ENCODE measurements at regions not wholly inside any gene's neighbourhood (a gene's known extent, or its start where the extent isn't known, plus 50 kb on each side); places are given as distances from the start of the nearest gene placed in this dataset.

DNA sequence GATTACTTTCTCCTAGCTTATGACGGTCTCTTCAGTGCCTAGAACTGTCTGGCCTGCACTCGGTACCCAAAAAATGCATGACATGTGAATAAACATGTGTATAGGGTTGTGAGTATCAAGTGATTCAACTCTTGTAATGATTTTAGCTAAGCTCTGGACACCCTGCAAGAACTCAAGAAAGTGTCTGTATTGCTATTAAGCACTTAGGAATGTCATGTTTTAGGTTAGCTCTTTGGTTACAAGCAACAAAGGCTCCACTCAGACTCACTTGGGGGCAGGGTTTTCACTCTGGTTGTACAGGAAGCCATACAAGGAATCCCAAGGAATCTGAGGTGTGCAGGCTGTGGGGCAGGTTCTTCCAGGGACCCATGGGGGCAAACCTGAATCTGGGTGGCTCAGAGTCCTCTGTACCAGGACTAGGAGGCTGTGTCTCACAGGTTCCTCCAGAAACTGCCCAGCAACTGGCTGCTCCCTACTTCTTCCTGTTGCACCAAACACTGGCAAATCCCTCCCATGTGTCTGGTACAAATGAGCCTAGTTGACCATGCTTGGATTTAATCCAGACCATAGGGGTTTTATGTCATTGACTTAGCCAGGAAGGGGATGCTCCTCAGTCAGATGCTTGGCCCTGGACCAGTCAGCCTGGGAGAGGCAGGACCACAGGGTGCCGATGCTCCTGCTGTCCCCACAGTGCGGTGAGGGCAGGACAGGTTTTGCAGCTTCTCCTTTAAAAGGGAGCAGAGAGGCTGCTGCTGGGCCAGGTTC is 77.9 kb upstream of the CDH4 start:
- FAIRE-seq: no peak
- no peak for DNase-seq (ENCODE audit: low read depth in 1 of 2, low spot score in 1 of 2)
- no peak for TF ChIP-seq ZSCAN20 (CRISPR knock-in tag; IDR thresholded peaks at IDR 0.05)
- Histone ChIP-seq H3K4me1 (peaks cover 9% of the 10 kb centered on the region), H3K4me2 (no peak overlapping the region), H3K9me3 (no peaks in the 10 kb centered on the region), H3K4me3 (no peak overlapping the region), H3K27ac (no peak overlapping the region)
- POLR2A ChIA-PET: no interaction called here
- CTCF ChIA-PET: no interaction called here
- no peak for ATAC-seq
- 57% methylated on average over 4 of the region's 4 CpGs for WGBS (ENCODE audit: missing lambda C conversion rate)

GRCh38 chr20:61176874-61177273 is 75.2 kb upstream of the CDH4 start:
- 78% methylated on average over 1 of the region's 1 CpG for WGBS (ENCODE audit: missing lambda C conversion rate)
- Histone ChIP-seq H3K4me1 (peaks cover 10% of the 10 kb centered on the region), H3K27ac (no peak overlapping the region), H3K4me2 (no peak overlapping the region), H3K4me3 (no peak overlapping the region), H3K9me3 (no peaks in the 10 kb centered on the region)
- ATAC-seq (no peak), FAIRE-seq (no peak), DNase-seq (ENCODE audit: low read depth in 1 of 2, low spot score in 1 of 2) (no peak)
- POLR2A ChIA-PET: interaction anchor here (0.5 kb wide), 1 partner anchor 1225 kb away, joined by 3 read pairs; no protein-coding TSS in a partner anchor
- no peak for TF ChIP-seq REST (IDR thresholded peaks at IDR 0.05)
- no peak for TF ChIP-seq ZNF302 (CRISPR knock-in tag; IDR thresholded peaks at IDR 0.05)
- no peak for TF ChIP-seq MAFK (IDR thresholded peaks at IDR 0.05; ENCODE audit: partially characterized antibody)
- no peak for TF ChIP-seq MAZ (IDR thresholded peaks at IDR 0.05; ENCODE audit: borderline replicate concordance, low read depth, low read length)
- no peak for TF ChIP-seq FOSL2 (IDR thresholded peaks at IDR 0.05)
- no peak for TF ChIP-seq FOSL2 (CRISPR knock-in tag; IDR thresholded peaks at IDR 0.05)
- no peak for TF ChIP-seq HEYL (CRISPR knock-in tag; IDR thresholded peaks at IDR 0.05)
- TF ChIP-seq ATOH8 (CRISPR knock-in tag; IDR thresholded peaks at IDR 0.05; ENCODE audit: low read depth): no peak
- no peak for TF ChIP-seq TP53 (CRISPR knock-in tag; IDR thresholded peaks at IDR 0.05)
- CTCF ChIA-PET: interaction anchor here (3.0 kb wide), 1 partner anchor 52 kb away, joined by 13 read pairs; no protein-coding TSS in a partner anchor

DNA sequence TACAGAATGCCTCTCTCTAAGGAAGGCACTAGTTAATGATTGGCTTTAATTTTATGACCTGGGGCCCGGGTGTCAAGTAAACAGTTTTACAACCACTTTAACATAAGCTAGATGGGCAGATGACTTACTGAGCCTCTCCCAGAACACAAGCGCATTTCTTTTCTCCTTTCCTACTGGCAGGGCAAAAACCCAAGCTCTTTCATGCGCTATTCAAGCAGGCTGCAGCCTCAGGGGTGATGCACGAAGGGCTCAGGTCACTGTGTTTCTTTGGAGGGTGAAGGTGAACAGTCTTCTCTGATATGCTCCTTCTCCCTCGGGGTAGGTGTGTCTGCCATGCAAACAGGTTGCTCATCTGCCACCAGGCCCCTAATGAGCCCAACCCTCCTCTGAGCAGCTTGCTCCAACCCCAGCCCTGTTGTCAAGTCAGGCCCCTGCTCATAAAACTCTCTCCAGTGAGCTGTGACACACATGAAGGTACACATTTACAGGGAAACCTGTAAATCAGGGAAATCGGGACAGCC is 73.5 kb upstream of the CDH4 start:
- DNase-seq (ENCODE audit: low read depth in 1 of 2, low spot score in 1 of 2): no peak
- TF ChIP-seq SREBF2 (IDR thresholded peaks at IDR 0.05) (no peak), CBX8 (IDR thresholded peaks at IDR 0.05) (no peak), MAX (IDR thresholded peaks at IDR 0.05) (no peak), FOXS1 (CRISPR knock-in tag; IDR thresholded peaks at IDR 0.05) (no peak), NPAS2 (CRISPR knock-in tag; IDR thresholded peaks at IDR 0.05; ENCODE audit: borderline replicate concordance) (no peak), RFX5 (IDR thresholded peaks at IDR 0.05) (no peak), ZNF302 (CRISPR knock-in tag; IDR thresholded peaks at IDR 0.05) (no peak), CEBPB (IDR thresholded peaks at IDR 0.05) (no peak), RCOR1 (IDR thresholded peaks at IDR 0.05; ENCODE audit: low read depth, low read length) (no peak), POLR2A (IDR thresholded peaks at IDR 0.05; ENCODE audit: low read length) (no peak)
- Histone ChIP-seq H3K4me3 (no peak overlapping the region), H3K9me3 (no peaks in the 10 kb centered on the region), H3K4me2 (peak overlapping the region; percentile 20; the same call in 1 of the 3 replicates), H3K4me1 (peaks cover 10% of the 10 kb centered on the region), H3K27ac (peak overlapping the region in 1 of 2 experiments; percentile 47; a peak in 1 of 6 replicates)
- no peak for FAIRE-seq
- CTCF ChIA-PET: interaction anchor here (1.0 to 3.0 kb wide), 4 partner anchors 10 to 1121 kb away, joined by 3 to 13 read pairs (median 3); no protein-coding TSS in a partner anchor
- POLR2A ChIA-PET: no interaction called here
- ATAC-seq: no peak
- 48% methylated on average over 6 of the region's 6 CpGs for WGBS (ENCODE audit: missing lambda C conversion rate)
